K562 (cell line): ENCODE measurements at regions not wholly inside any gene's neighbourhood (a gene's known extent, or its start where the extent isn't known, plus 50 kb on each side); places are given as distances from the start of the nearest gene placed in this dataset.

Experiments
- ATAC-seq: fragments of 200-7000 bp; cut with Tn5 transposase; 3 replicates; pipeline ENCODE4 v1.9.1; 2020; ENCODE audit warnings: moderate library complexity
- BruUV-seq: library from RNA; stranded (reverse); fragments of 400-500 nt; replicated peaks from 2 replicates; lab custom pipeline; 2021; lab: Mats Ljungman, UMichigan
- CTCF ChIA-PET: fragments of 300-600 bp; formaldehyde crosslinking; extraction: SDS; loops from one replicate; lab custom pipeline; 2021; ENCODE audit warnings: low intra/inter-chr PET ratio; lab: Yijun Ruan, JAX
- POLR2A ChIA-PET: fragments of 300-600, 350-650 bp; sonication (Branson Sonifier 250); formaldehyde crosslinking; extraction: SDS; loops from one replicate; lab custom pipeline; 2021; ENCODE audit warnings: antibody characterized with exemption, inconsistent platforms; lab: Yijun Ruan, JAX
- DNase-seq, 4 experiments: peaks; one replicate each; pipeline versions ENCODE4 v3.0.0 to v3.0.0-alpha.2; 2011 to 2018; ENCODE audit warnings: low spot score in 3 of 4, mixed read lengths in 3 of 4; ENCODE audit errors: extremely low read depth in 1 of 4
- FAIRE-seq: peaks from 2 replicates; lab custom pipeline; 2011; peaks lifted over from hg19 to GRCh38; lab: Jason Lieb, UNC
- H2AFZ ChIP-seq: 2 replicates; pipeline ENCODE4 v1.6.0; 2011; ENCODE audit warnings: low read depth, low read length, control low read depth, inconsistent platforms
- H3K27ac ChIP-seq: fragments of 200-600 bp; 3 replicates; pipeline ENCODE4 v1.8.0; 2011; ENCODE audit warnings: low read depth, mild to moderate bottlenecking, control low read depth, inconsistent platforms, low read length, moderate library complexity, mixed read lengths; ENCODE audit errors: extremely low read depth
- H3K27me3 ChIP-seq, 2 experiments: fragments of 300-600 bp in 1 of 2; 2 replicates in 1 of 2; 3 replicates in 1 of 2; pipeline versions ENCODE4 v1.6.0 to v1.8.0; 2011; ENCODE audit warnings: inconsistent platforms in 2 of 2, low read length in 2 of 2, mild to moderate bottlenecking in 1 of 2, mixed read lengths in 1 of 2, moderate library complexity in 1 of 2; ENCODE audit not compliant: control insufficient read depth in 2 of 2, insufficient read depth in 2 of 2
- H3K36me3 ChIP-seq: fragments of 300-600 bp; 3 replicates; pipeline ENCODE4 v1.8.0; 2011; ENCODE audit warnings: mild to moderate bottlenecking, low read length, inconsistent platforms; ENCODE audit not compliant: control insufficient read depth, insufficient read depth
- H3K4me1 ChIP-seq, 2 experiments: fragments of 200-600 bp in 1 of 2; replicated peaks in 1 of 2; 2 replicates in 1 of 2; 3 replicates in 1 of 2; pipeline versions ENCODE4 v1.5.1 to v1.8.0; 2011; ENCODE audit warnings: inconsistent platforms in 2 of 2, low read length in 2 of 2, mild to moderate bottlenecking in 1 of 2, mixed read lengths in 1 of 2, moderate library complexity in 1 of 2; ENCODE audit not compliant: control insufficient read depth in 2 of 2, insufficient read depth in 2 of 2
- H3K4me2 ChIP-seq: 2 replicates; pipeline ENCODE4 v1.6.1; 2011; ENCODE audit warnings: low read length, control low read depth, inconsistent platforms, mixed read lengths; ENCODE audit not compliant: insufficient read depth
- H3K4me3 ChIP-seq: fragments of 200-600 bp; sonication (generic), shearing (Covaris generic); 2 replicates; pipeline ENCODE4 v1.5.1; 2016; ENCODE audit warnings: control low read depth, inconsistent platforms
- H3K79me2 ChIP-seq: fragments of 200-600 bp; 3 replicates; pipeline ENCODE4 v1.8.0; 2011; ENCODE audit warnings: low read length, inconsistent platforms; ENCODE audit not compliant: control insufficient read depth, insufficient read depth
- H3K9ac ChIP-seq, 2 experiments: 2 replicates each; pipeline versions ENCODE4 v1.6.0 to v1.6.1; 2011; ENCODE audit warnings: low read depth in 2 of 2, low read length in 2 of 2, control low read depth in 1 of 2, inconsistent platforms in 1 of 2, mild to moderate bottlenecking in 1 of 2, mixed read lengths in 1 of 2; ENCODE audit not compliant: insufficient read depth in 1 of 2
- H3K9me1 ChIP-seq: one replicate; pipeline ENCODE4 v1.6.0; 2011; ENCODE audit warnings: inconsistent platforms, mild to moderate bottlenecking, low read length, moderate library complexity; ENCODE audit not compliant: control insufficient read depth, insufficient read depth
- H3K9me3 ChIP-seq: replicated peaks from 2 replicates; pipeline ENCODE4 v1.5.1; 2011; ENCODE audit warnings: low read depth, low read length, inconsistent platforms; ENCODE audit not compliant: control insufficient read depth, insufficient read depth
- H4K20me1 ChIP-seq: replicated peaks from 2 replicates; pipeline ENCODE4 v1.6.1; 2011; ENCODE audit warnings: low read length, inconsistent platforms, mixed read lengths; ENCODE audit not compliant: control insufficient read depth, insufficient read depth
- CEBPB ChIP-seq: fragments of 450-650 bp; IDR thresholded peaks from 2 replicates; pipeline ENCODE4 v1.6.1; 2016; ENCODE audit warnings: missing genetic modification characterization, missing compliant biosample characterization
- SUPT5H ChIP-seq: fragments of 450-650 bp; IDR thresholded peaks from 2 replicates; pipeline ENCODE4 v1.6.1; 2016
- TAL1 ChIP-seq: fragments of 450-650 bp; IDR thresholded peaks from 2 replicates; pipeline ENCODE4 v1.6.1; 2016; ENCODE audit warnings: mild to moderate bottlenecking
- ZNF77 ChIP-seq: fragments of 250-450 bp; sonication (Bioruptor Pico); IDR thresholded peaks from 2 replicates; pipeline ENCODE4 v1.5.0; 2020
- WGBS: fragments of 100-300 bp; shearing (Covaris generic); methylation state at CpG from one replicate; pipeline ENCODE4 v1.1.6; 2016; ENCODE audit warnings: low coverage, mixed read lengths; ENCODE audit not compliant: insufficient coverage; ENCODE audit errors: missing lambda C conversion rate; 5-methylcytosine and 5-hydroxymethylcytosine counted together
- in situ Hi-C: fragments of 300-500 bp; cut with MboI; formaldehyde crosslinking; loops from 4 replicates; pipeline ENCODE4 v1.15.0; 2018; ENCODE audit warnings: inconsistent platforms, mixed read lengths
- intact Hi-C: fragments of 100-400 bp; cut with micrococcal nuclease; formaldehyde crosslinking; loops from 2 replicates; pipeline ENCODE4 v1.14.2; 2022
- TF ChIP-seq, protein P1 (sequence below): fragments of 250-450 bp; sonication (Bioruptor Pico); IDR thresholded peaks from 2 replicates; pipeline ENCODE4 v1.4.0; 2020; ENCODE audit warnings: mild to moderate bottlenecking, moderate library complexity
- TF ChIP-seq, protein P2 (sequence below): sonication (generic); formaldehyde crosslinking; IDR thresholded peaks from 2 replicates; pipeline ENCODE4 v1.8.0; 2022; ENCODE audit warnings: mild to moderate bottlenecking, missing genetic modification reagents
- TF ChIP-seq, protein P3 (sequence below): fragments of 200-800 bp; sonication (Bioruptor generic); IDR thresholded peaks from 2 replicates; pipeline ENCODE4 v1.6.1; 2016; ENCODE audit warnings: missing genetic modification characterization, missing compliant biosample characterization

DNA sequence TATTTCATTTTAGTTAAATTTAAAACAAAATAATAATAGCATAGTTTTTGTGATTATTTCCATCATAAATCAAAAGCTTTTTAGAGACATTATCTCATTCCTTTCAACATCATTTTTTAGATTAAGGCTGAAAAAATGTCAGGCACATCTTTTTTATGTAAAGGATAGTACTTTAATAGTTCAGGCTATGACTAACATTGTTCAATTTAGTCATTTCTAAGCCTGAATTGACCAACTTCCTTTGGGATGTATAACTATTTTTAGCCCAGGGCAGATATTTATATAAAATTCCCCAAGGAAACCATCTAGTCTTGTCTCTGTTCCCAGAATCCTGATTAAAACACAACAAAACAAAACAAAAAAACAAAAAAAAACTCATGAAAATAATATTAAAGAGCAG lies 145.6 kb upstream of the PCDH18 start:
- Histone ChIP-seq H3K9me3 (no peaks in the 10 kb centered on the region), H3K27ac (no peak overlapping the region), H3K79me2 (no peaks in the 10 kb centered on the region), H2AFZ (no peak overlapping the region), H3K4me2 (no peak overlapping the region), H3K36me3 (no peaks in the 10 kb centered on the region), H3K4me3 (no peak overlapping the region), H3K4me1 (no peaks in the 10 kb centered on the region), H3K9ac (no peak overlapping the region), H3K9me1 (no peaks in the 10 kb centered on the region)
- BruUV-seq = no TSS peak
- DNase-seq (no peak), ATAC-seq (no peak)
- ChIA-PET CTCF (no interaction called here), POLR2A (no interaction called here)
- no peak for TF ChIP-seq TAL1
- TF ChIP-seq, all 486 proteins: peak for 0
- in situ Hi-C loops (no loop called here), intact Hi-C loops (no loop called here)
- no peak for FAIRE-seq
- no peaks in the 10 kb centered on the region for H3K27me3 ChIP-seq
- H4K20me1 ChIP-seq = no peaks in the 10 kb centered on the region

DNA sequence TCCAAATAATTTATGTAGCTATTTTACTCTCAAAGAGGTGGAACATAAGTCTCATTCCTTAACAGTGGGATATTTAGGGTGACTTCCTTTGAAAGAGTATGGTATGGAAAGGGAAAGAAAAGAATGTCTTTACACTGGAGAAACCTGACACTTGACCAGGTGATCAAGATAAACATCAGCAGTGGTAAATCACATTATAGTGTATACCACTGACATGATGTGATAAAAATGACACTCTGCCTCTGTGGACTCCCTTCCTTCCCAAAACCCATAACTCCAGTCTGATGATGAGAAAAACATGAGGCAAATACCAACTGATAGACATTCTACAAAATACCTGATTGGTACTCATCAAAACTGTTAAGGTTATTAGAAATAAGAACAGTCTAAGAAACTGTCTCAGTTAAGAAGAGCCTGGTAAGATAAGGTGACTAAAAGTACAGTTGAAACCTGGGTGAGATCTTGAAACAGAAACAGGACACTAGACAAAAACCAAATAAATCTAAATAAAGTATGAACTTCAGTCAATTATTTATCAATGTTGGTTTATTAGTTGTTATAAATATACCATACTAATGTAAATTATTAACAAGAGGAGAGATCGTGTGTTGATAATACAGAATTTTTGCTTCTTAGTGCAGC lies 144.2 kb upstream of the PCDH18 start:
- no peaks in the 10 kb centered on the region for H3K4me1 ChIP-seq
- BruUV-seq = no TSS peak
- no peak overlapping the region for H3K27ac ChIP-seq
- H3K36me3 ChIP-seq = no peaks in the 10 kb centered on the region
- DNase-seq (no peak), ATAC-seq (no peak), FAIRE-seq (no peak)
- H3K27me3 ChIP-seq = no peaks in the 10 kb centered on the region
- intact Hi-C loops = no loop called here
- H3K9me3 ChIP-seq = no peaks in the 10 kb centered on the region
- H3K79me2 ChIP-seq = no peaks in the 10 kb centered on the region
- no peaks in the 10 kb centered on the region for H4K20me1 ChIP-seq
- no peaks in the 10 kb centered on the region for H3K9me1 ChIP-seq
- H3K4me3 ChIP-seq = no peak overlapping the region
- in situ Hi-C loops = no loop called here
- H2AFZ ChIP-seq = no peak overlapping the region
- ChIA-PET CTCF (no interaction called here), POLR2A (no interaction called here)
- H3K4me2 ChIP-seq = no peak overlapping the region
- H3K9ac ChIP-seq = no peak overlapping the region
- WGBS = no CpG with 5 or more reads among the region's 1 CpG
- TF ChIP-seq, protein P1, sequence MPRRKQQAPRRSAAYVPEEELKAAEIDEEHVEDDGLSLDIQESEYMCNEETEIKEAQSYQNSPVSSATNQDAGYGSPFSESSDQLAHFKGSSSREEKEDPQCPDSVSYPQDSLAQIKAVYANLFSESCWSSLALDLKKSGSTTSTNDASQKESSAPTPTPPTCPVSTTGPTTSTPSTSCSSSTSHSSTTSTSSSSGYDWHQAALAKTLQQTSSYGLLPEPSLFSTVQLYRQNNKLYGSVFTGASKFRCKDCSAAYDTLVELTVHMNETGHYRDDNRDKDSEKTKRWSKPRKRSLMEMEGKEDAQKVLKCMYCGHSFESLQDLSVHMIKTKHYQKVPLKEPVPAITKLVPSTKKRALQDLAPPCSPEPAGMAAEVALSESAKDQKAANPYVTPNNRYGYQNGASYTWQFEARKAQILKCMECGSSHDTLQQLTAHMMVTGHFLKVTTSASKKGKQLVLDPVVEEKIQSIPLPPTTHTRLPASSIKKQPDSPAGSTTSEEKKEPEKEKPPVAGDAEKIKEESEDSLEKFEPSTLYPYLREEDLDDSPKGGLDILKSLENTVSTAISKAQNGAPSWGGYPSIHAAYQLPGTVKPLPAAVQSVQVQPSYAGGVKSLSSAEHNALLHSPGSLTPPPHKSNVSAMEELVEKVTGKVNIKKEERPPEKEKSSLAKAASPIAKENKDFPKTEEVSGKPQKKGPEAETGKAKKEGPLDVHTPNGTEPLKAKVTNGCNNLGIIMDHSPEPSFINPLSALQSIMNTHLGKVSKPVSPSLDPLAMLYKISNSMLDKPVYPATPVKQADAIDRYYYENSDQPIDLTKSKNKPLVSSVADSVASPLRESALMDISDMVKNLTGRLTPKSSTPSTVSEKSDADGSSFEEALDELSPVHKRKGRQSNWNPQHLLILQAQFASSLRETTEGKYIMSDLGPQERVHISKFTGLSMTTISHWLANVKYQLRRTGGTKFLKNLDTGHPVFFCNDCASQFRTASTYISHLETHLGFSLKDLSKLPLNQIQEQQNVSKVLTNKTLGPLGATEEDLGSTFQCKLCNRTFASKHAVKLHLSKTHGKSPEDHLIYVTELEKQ (CRISPR knock-in tag) = no peak
- TF ChIP-seq, protein P2, sequence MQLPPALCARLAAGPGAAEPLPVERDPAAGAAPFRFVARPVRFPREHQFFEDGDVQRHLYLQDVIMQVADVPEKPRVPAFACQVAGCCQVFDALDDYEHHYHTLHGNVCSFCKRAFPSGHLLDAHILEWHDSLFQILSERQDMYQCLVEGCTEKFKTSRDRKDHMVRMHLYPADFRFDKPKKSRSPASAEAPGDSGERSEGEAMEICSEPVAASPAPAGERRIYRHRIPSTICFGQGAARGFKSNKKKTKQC (CRISPR knock-in tag) = no peak
- no peak for TF ChIP-seq SUPT5H
- TF ChIP-seq CEBPB (tag) = no peak
- TF ChIP-seq, protein P3, sequence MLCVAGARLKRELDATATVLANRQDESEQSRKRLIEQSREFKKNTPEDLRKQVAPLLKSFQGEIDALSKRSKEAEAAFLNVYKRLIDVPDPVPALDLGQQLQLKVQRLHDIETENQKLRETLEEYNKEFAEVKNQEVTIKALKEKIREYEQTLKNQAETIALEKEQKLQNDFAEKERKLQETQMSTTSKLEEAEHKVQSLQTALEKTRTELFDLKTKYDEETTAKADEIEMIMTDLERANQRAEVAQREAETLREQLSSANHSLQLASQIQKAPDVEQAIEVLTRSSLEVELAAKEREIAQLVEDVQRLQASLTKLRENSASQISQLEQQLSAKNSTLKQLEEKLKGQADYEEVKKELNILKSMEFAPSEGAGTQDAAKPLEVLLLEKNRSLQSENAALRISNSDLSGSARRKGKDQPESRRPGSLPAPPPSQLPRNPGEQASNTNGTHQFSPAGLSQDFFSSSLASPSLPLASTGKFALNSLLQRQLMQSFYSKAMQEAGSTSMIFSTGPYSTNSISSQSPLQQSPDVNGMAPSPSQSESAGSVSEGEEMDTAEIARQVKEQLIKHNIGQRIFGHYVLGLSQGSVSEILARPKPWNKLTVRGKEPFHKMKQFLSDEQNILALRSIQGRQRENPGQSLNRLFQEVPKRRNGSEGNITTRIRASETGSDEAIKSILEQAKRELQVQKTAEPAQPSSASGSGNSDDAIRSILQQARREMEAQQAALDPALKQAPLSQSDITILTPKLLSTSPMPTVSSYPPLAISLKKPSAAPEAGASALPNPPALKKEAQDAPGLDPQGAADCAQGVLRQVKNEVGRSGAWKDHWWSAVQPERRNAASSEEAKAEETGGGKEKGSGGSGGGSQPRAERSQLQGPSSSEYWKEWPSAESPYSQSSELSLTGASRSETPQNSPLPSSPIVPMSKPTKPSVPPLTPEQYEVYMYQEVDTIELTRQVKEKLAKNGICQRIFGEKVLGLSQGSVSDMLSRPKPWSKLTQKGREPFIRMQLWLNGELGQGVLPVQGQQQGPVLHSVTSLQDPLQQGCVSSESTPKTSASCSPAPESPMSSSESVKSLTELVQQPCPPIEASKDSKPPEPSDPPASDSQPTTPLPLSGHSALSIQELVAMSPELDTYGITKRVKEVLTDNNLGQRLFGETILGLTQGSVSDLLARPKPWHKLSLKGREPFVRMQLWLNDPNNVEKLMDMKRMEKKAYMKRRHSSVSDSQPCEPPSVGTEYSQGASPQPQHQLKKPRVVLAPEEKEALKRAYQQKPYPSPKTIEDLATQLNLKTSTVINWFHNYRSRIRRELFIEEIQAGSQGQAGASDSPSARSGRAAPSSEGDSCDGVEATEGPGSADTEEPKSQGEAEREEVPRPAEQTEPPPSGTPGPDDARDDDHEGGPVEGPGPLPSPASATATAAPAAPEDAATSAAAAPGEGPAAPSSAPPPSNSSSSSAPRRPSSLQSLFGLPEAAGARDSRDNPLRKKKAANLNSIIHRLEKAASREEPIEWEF (CRISPR knock-in tag) = no peak
- TF ChIP-seq ZNF77 (CRISPR knock-in tag) = no peak
